Inflammatory macrophage treated with lipopolysaccharide for 4 hours (primary cell): ENCODE measurements at regions not wholly inside any gene's neighbourhood (a gene's known extent, or its start where the extent isn't known, plus 50 kb on each side); places are given as distances from the start of the nearest gene placed in this dataset.
"Not testable (repeated sequence)": the region's sequence is repeated elsewhere in the genome, so short reads cannot be mapped to it uniquely, and the experiment has no call there.

ENCODE experiments used
- DNase-seq: peaks from one replicate; pipeline ENCODE4 v3.0.0-alpha.2; 2020

GRCh38 chr6:169406804-169407203 is 153.2 kb upstream of the THBS2 start:
- DNase-seq, result no peak

GRCh38 chr6:169406034-169406433 is 152.4 kb upstream of the THBS2 start:
- no peak for DNase-seq

- DNase-seq, result no peak
Measured at GRCh38 chr6:169404828-169405227, 151.2 kb upstream of the THBS2 start.

GRCh38 chr6:169398342-169399105 is 144.9 kb upstream of the THBS2 start:
- DNase-seq, result no peak

- no peak for DNase-seq
Measured at GRCh38 chr6:169397684-169398083, 144.0 kb upstream of the THBS2 start.

- DNase-seq, result no peak
Measured at GRCh38 chr6:169396554-169397163, 143.0 kb upstream of the THBS2 start.

- DNase-seq, result not testable (repeated sequence)
Measured at GRCh38 chr6:169396009-169396539, 142.4 kb upstream of the THBS2 start.

GRCh38 chr6:169395080-169395805 is 141.6 kb upstream of the THBS2 start:
- DNase-seq, result no peak

GRCh38 chr6:169393753-169394152 is 140.1 kb upstream of the THBS2 start:
- DNase-seq, result no peak

- no peak for DNase-seq
Measured at GRCh38 chr6:169391473-169392071, 137.9 kb upstream of the THBS2 start.

- DNase-seq, result no peak
Measured at GRCh38 chr6:169388395-169389166, 134.9 kb upstream of the THBS2 start.

GRCh38 chr6:169387809-169388383 is 134.2 kb upstream of the THBS2 start:
- no peak for DNase-seq

GRCh38 chr6:169386411-169387057 is 132.9 kb upstream of the THBS2 start:
- DNase-seq, result no peak

- DNase-seq, result no peak
Measured at GRCh38 chr6:169385237-169385880, 131.7 kb upstream of the THBS2 start.

GRCh38 chr6:169384291-169384690 is 130.6 kb upstream of the THBS2 start:
- DNase-seq, result no peak

GRCh38 chr6:169383265-169383664 is 129.6 kb upstream of the THBS2 start:
- no peak for DNase-seq

- DNase-seq, result no peak
Measured at GRCh38 chr6:169382735-169383134, 129.1 kb upstream of the THBS2 start.

GRCh38 chr6:169381988-169382387 is 128.3 kb upstream of the THBS2 start:
- DNase-seq, result no peak

GRCh38 chr6:169380493-169380892 is 126.8 kb upstream of the THBS2 start:
- DNase-seq, result no peak

- no peak for DNase-seq
Measured at GRCh38 chr6:169379495-169380070, 125.9 kb upstream of the THBS2 start.
